Peyer's patch (tissue), 4 donors: ENCODE measurements at regions not wholly inside any gene's neighbourhood (a gene's known extent, or its start where the extent isn't known, plus 50 kb on each side); places are given as distances from the start of the nearest gene placed in this dataset.

Source experiments
- CTCF ChIP-seq, 6 experiments: fragments of 450-650 bp in 4 of 6; fragments of 200-600 bp in 2 of 6; sonication (generic) in 1 of 6; IDR thresholded peaks; one replicate each; pipeline ENCODE4 v1.5.1; 2017 to 2019; ENCODE audit warnings: antibody characterized with exemption in 6 of 6, mild to moderate bottlenecking in 3 of 6, moderate library complexity in 1 of 6
- POLR2A ChIP-seq, 2 donors: fragments of 450-650 bp; IDR thresholded peaks; one replicate each; pipeline ENCODE4 v1.5.1; 2017; ENCODE audit warnings: antibody characterized with exemption in 2 of 2, mild to moderate bottlenecking in 2 of 2, moderate library complexity in 2 of 2

- TF ChIP-seq CTCF (IDR thresholded peaks at IDR 0.05): no peak
- no peak for TF ChIP-seq POLR2A (IDR thresholded peaks at IDR 0.05)
These were observed 153.3 kb upstream of the USP9X start for GRCh38 chrX:40931921-40932320.
